Natural killer cell treated with Interleukin-12 subunit alpha and Interleukin-12 subunit beta and Interleukin-15 and Interleukin-18, amount 100 ng/mL, for 72 hours (primary cell): ENCODE measurements at regions not wholly inside any gene's neighbourhood (a gene's known extent, or its start where the extent isn't known, plus 50 kb on each side); places are given as distances from the start of the nearest gene placed in this dataset.
"Not testable (repeated sequence)": the region's sequence is repeated elsewhere in the genome, so short reads cannot be mapped to it uniquely, and the experiment has no call there.

Experiments
- ATAC-seq, 2 donors: fragments of 150-1000 bp; cut with Tn5 transposase in 1 of 2; sonication (Bioruptor Pico), chemical (Tn5 transposase) in 1 of 2; 2 replicates each; pipeline ENCODE4 v1.10.0; 2021
- DNase-seq: peaks from one replicate; pipeline ENCODE4 v3.0.0; 2022; ENCODE audit warnings: low spot score
- H3K27ac Mint-ChIP-seq, 2 donors: 1 replicate in 1 of 2; 2 replicates in 1 of 2; pipeline ENCODE4 v1.8.0; 2022; ENCODE audit warnings: mixed read lengths in 2 of 2, mild to moderate bottlenecking in 1 of 2, moderate library complexity in 1 of 2
- H3K27me3 Mint-ChIP-seq, 2 donors: 1 replicate in 1 of 2; 2 replicates in 1 of 2; pipeline ENCODE4 v1.8.0; 2022; ENCODE audit warnings: mixed read lengths in 2 of 2
- H3K36me3 Mint-ChIP-seq: one replicate; pipeline ENCODE4 v1.8.0; 2022; ENCODE audit warnings: mixed read lengths
- H3K4me1 Mint-ChIP-seq, 2 donors: 1 replicate in 1 of 2; 2 replicates in 1 of 2; pipeline ENCODE4 v1.8.0; 2022; ENCODE audit warnings: low read depth in 2 of 2, mixed read lengths in 2 of 2, mild to moderate bottlenecking in 1 of 2
- H3K4me3 Mint-ChIP-seq: one replicate; pipeline ENCODE4 v1.8.0; 2022; ENCODE audit warnings: mixed read lengths
- H3K9me3 Mint-ChIP-seq: 2 replicates; pipeline ENCODE4 v1.8.0; 2022; ENCODE audit warnings: mixed read lengths

- H3K27me3 Mint-ChIP-seq, DNase-seq, H3K36me3 Mint-ChIP-seq, H3K27ac Mint-ChIP-seq, ATAC-seq, H3K9me3 Mint-ChIP-seq, H3K4me1 Mint-ChIP-seq, H3K4me3 Mint-ChIP-seq: not testable (repeated sequence)
These were observed 167.3 kb downstream of the KLRB1 start for GRCh38 chr12:9440428-9440827.

GRCh38 chr12:9435682-9436081, 172.0 kb downstream of the KLRB1 start:
- not testable (repeated sequence) for H3K27me3 Mint-ChIP-seq, DNase-seq, ATAC-seq, H3K9me3 Mint-ChIP-seq, H3K4me1 Mint-ChIP-seq, H3K4me3 Mint-ChIP-seq, H3K36me3 Mint-ChIP-seq, H3K27ac Mint-ChIP-seq

- H3K4me1 Mint-ChIP-seq, H3K27ac Mint-ChIP-seq, DNase-seq, H3K36me3 Mint-ChIP-seq, H3K27me3 Mint-ChIP-seq, H3K4me3 Mint-ChIP-seq, ATAC-seq, H3K9me3 Mint-ChIP-seq: not testable (repeated sequence)
These were observed 177.3 kb downstream of the KLRB1 start for GRCh38 chr12:9430385-9430784.

GRCh38 chr12:9428856-9429255, 178.9 kb downstream of the KLRB1 start:
- not testable (repeated sequence) for H3K36me3 Mint-ChIP-seq, H3K9me3 Mint-ChIP-seq, H3K4me1 Mint-ChIP-seq, ATAC-seq, H3K27me3 Mint-ChIP-seq, DNase-seq, H3K4me3 Mint-ChIP-seq, H3K27ac Mint-ChIP-seq

- H3K4me3 Mint-ChIP-seq, H3K36me3 Mint-ChIP-seq, ATAC-seq, H3K27me3 Mint-ChIP-seq, H3K4me1 Mint-ChIP-seq, DNase-seq, H3K27ac Mint-ChIP-seq, H3K9me3 Mint-ChIP-seq: not testable (repeated sequence)
These were observed 182.3 kb downstream of the KLRB1 start for GRCh38 chr12:9425429-9425828.

- not testable (repeated sequence) for H3K4me3 Mint-ChIP-seq, H3K27ac Mint-ChIP-seq, H3K27me3 Mint-ChIP-seq, H3K4me1 Mint-ChIP-seq, H3K9me3 Mint-ChIP-seq, DNase-seq, H3K36me3 Mint-ChIP-seq, ATAC-seq
These were observed 183.5 kb downstream of the KLRB1 start for GRCh38 chr12:9424175-9424740.

- H3K27ac Mint-ChIP-seq: not testable (repeated sequence)
These were observed 185.0 kb downstream of the KLRB1 start for GRCh38 chr12:9422689-9423088.

GRCh38 chr12:9421520-9422086, 186.1 kb downstream of the KLRB1 start:
- H3K4me3 Mint-ChIP-seq, H3K27me3 Mint-ChIP-seq, H3K9me3 Mint-ChIP-seq, H3K27ac Mint-ChIP-seq, DNase-seq, H3K4me1 Mint-ChIP-seq, H3K36me3 Mint-ChIP-seq: not testable (repeated sequence)
- ATAC-seq: peak in 1 of 2 donors; percentile 66

More at GRCh38 chr12:9422689-9423088, 185.0 kb downstream of the KLRB1 start:
- DNase-seq, ATAC-seq, H3K27me3 Mint-ChIP-seq, H3K4me1 Mint-ChIP-seq, H3K36me3 Mint-ChIP-seq, H3K9me3 Mint-ChIP-seq, H3K4me3 Mint-ChIP-seq: not testable (repeated sequence)

- H3K36me3 Mint-ChIP-seq, H3K4me3 Mint-ChIP-seq, H3K27me3 Mint-ChIP-seq, ATAC-seq, H3K27ac Mint-ChIP-seq, H3K4me1 Mint-ChIP-seq, DNase-seq, H3K9me3 Mint-ChIP-seq: not testable (repeated sequence)
These were observed 186.7 kb downstream of the KLRB1 start for GRCh38 chr12:9420817-9421519.

GRCh38 chr12:9418669-9419041, 189.1 kb downstream of the KLRB1 start:
- not testable (repeated sequence) for H3K4me1 Mint-ChIP-seq, H3K27ac Mint-ChIP-seq, ATAC-seq, H3K9me3 Mint-ChIP-seq, DNase-seq, H3K27me3 Mint-ChIP-seq, H3K4me3 Mint-ChIP-seq, H3K36me3 Mint-ChIP-seq

- H3K4me1 Mint-ChIP-seq, H3K36me3 Mint-ChIP-seq, H3K9me3 Mint-ChIP-seq, H3K27me3 Mint-ChIP-seq, H3K4me3 Mint-ChIP-seq, DNase-seq, H3K27ac Mint-ChIP-seq: not testable (repeated sequence)
- ATAC-seq: peak in 1 of 2 donors; percentile 3
These were observed 189.6 kb downstream of the KLRB1 start for GRCh38 chr12:9417947-9418668.

- not testable (repeated sequence) for ATAC-seq, H3K27ac Mint-ChIP-seq, H3K4me3 Mint-ChIP-seq, H3K9me3 Mint-ChIP-seq, H3K27me3 Mint-ChIP-seq, H3K36me3 Mint-ChIP-seq, H3K4me1 Mint-ChIP-seq
- peak; percentile 58 for DNase-seq
These were observed 190.4 kb downstream of the KLRB1 start for GRCh38 chr12:9417341-9417740.

- not testable (repeated sequence) for H3K36me3 Mint-ChIP-seq, H3K4me3 Mint-ChIP-seq, H3K27me3 Mint-ChIP-seq, H3K9me3 Mint-ChIP-seq, DNase-seq, H3K27ac Mint-ChIP-seq, H3K4me1 Mint-ChIP-seq
- ATAC-seq: peak in 1 of 2 donors; percentile 48
These were observed 191.4 kb downstream of the KLRB1 start for GRCh38 chr12:9416346-9416745.

GRCh38 chr12:9415898-9416297, 191.8 kb downstream of the KLRB1 start:
- not testable (repeated sequence) for H3K4me1 Mint-ChIP-seq, H3K4me3 Mint-ChIP-seq, H3K27ac Mint-ChIP-seq, H3K9me3 Mint-ChIP-seq, DNase-seq, H3K27me3 Mint-ChIP-seq, H3K36me3 Mint-ChIP-seq
- ATAC-seq: peak in 1 of 2 donors; percentile 13
